ENCODE measurements at regions not wholly inside any gene's neighbourhood (a gene's known extent, or its start where the extent isn't known, plus 50 kb on each side); places are given as distances from the start of the nearest gene placed in this dataset.

GRCh38 chr14:38855513-38855912, 247.5 kb downstream of the SEC23A start:
- no TSS peak for BruUV-seq (replicated peaks)
- intact Hi-C loops (cut with micrococcal nuclease), result no loop called here

More at GRCh38 chr14:38855513-38855912, 247.5 kb downstream of the SEC23A start:
- Histone ChIP-seq H3K9me3 (ENCODE audit: control insufficient read depth in 1 of 2, insufficient read depth in 1 of 2, low read depth in 1 of 2, low read length in 2 of 2) (no peaks in the 10 kb centered on the region), H3K4me1 (ENCODE audit: control insufficient read depth in 1 of 2, insufficient read depth in 2 of 2, low read length in 2 of 2) (no peaks in the 10 kb centered on the region), H3K9me2 (ENCODE audit: insufficient read depth) (no peaks in the 10 kb centered on the region), H3K27me3 (ENCODE audit: insufficient read depth, low read length) (peaks cover 10% of the 10 kb centered on the region; the same call in 1 of the 2 replicates), H3K4me2 (ENCODE audit: low read length) (no peak overlapping the region), H3K9ac (ENCODE audit: low read length) (no peak overlapping the region), H2AFZ (ENCODE audit: low read depth, low read length, poor library complexity, severe bottlenecking) (no peak overlapping the region), H4K20me1 (ENCODE audit: insufficient read depth) (no peaks in the 10 kb centered on the region), H3K36me3 (ENCODE audit: control insufficient read depth in 1 of 2, insufficient read depth in 2 of 2, low read length in 2 of 2) (no peaks in the 10 kb centered on the region), H3K4me3 (replicated peaks in 1 of 2; ENCODE audit: low read depth in 1 of 2, low read length in 2 of 2) (no peak overlapping the region), H3K27ac (ENCODE audit: low read depth, low read length) (no peak overlapping the region), H3K79me2 (ENCODE audit: insufficient read depth, low read length) (no peaks in the 10 kb centered on the region)
- ChIA-PET RAD21 (ENCODE audit: low non-redundant PET in 1 of 2, low total read pairs in 2 of 2, uncharacterized antibody in 2 of 2, unreplicated experiment in 2 of 2) (no interaction called here), CTCF (interaction anchor here (1.4 kb wide), 1 partner anchor 12 kb away, joined by 5 read pairs; no protein-coding TSS in a partner anchor), POLR2A (no interaction called here)
- TF ChIP-seq POLR2A (IDR thresholded peaks at IDR 0.05; ENCODE audit: borderline replicate concordance, extremely low read depth, insufficient read depth, insufficient read length) (no peak), MAX (IDR thresholded peaks at IDR 0.05) (no peak), SRF (IDR thresholded peaks at IDR 0.05; ENCODE audit: low read depth) (no peak), EZH2phosphoT487 (IDR thresholded peaks at IDR 0.05; ENCODE audit: borderline replicate concordance) (no peak), CBX3 (IDR thresholded peaks at IDR 0.05; ENCODE audit: low read depth) (no peak), POLR2AphosphoS5 (IDR thresholded peaks at IDR 0.05; ENCODE audit: low read depth, low read length) (no peak), ZFX (IDR thresholded peaks at IDR 0.05) (no peak), SP1 (IDR thresholded peaks at IDR 0.05; ENCODE audit: low read depth) (no peak)
- TF ChIP-seq, protein P1, sequence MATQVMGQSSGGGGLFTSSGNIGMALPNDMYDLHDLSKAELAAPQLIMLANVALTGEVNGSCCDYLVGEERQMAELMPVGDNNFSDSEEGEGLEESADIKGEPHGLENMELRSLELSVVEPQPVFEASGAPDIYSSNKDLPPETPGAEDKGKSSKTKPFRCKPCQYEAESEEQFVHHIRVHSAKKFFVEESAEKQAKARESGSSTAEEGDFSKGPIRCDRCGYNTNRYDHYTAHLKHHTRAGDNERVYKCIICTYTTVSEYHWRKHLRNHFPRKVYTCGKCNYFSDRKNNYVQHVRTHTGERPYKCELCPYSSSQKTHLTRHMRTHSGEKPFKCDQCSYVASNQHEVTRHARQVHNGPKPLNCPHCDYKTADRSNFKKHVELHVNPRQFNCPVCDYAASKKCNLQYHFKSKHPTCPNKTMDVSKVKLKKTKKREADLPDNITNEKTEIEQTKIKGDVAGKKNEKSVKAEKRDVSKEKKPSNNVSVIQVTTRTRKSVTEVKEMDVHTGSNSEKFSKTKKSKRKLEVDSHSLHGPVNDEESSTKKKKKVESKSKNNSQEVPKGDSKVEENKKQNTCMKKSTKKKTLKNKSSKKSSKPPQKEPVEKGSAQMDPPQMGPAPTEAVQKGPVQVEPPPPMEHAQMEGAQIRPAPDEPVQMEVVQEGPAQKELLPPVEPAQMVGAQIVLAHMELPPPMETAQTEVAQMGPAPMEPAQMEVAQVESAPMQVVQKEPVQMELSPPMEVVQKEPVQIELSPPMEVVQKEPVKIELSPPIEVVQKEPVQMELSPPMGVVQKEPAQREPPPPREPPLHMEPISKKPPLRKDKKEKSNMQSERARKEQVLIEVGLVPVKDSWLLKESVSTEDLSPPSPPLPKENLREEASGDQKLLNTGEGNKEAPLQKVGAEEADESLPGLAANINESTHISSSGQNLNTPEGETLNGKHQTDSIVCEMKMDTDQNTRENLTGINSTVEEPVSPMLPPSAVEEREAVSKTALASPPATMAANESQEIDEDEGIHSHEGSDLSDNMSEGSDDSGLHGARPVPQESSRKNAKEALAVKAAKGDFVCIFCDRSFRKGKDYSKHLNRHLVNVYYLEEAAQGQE (IDR thresholded peaks at IDR 0.05; ENCODE audit: low read depth), result no peak
- TF ChIP-seq, protein P2, sequence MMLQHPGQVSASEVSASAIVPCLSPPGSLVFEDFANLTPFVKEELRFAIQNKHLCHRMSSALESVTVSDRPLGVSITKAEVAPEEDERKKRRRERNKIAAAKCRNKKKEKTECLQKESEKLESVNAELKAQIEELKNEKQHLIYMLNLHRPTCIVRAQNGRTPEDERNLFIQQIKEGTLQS (IDR thresholded peaks at IDR 0.05), result no peak
- ATAC-seq (no peak), DNase-seq (ENCODE audit: low read depth, low spot score) (no peak)

Measured in HCT116 (cell line).